ENCODE measurements at regions not wholly inside any gene's neighbourhood (a gene's known extent, or its start where the extent isn't known, plus 50 kb on each side); places are given as distances from the start of the nearest gene placed in this dataset.
"Not testable (repeated sequence)": the region's sequence is repeated elsewhere in the genome, so short reads cannot be mapped to it uniquely, and the experiment has no call there.

GRCh38 chr12:25690996-25691864, 138.1 kb upstream of the LMNTD1 start:
- no peak for ATAC-seq
- Mint-ChIP-seq H3K9me3 (no peaks in the 10 kb centered on the region), H3K36me3 (no peaks in the 10 kb centered on the region)

GRCh38 chr12:25691865-25692114, 138.7 kb upstream of the LMNTD1 start:
- DNase-seq (ENCODE audit: low spot score): no peak
- Mint-ChIP-seq H3K4me1 (ENCODE audit: low read depth in 2 of 2) (no peaks in the 10 kb centered on the region), H3K9me3 (no peaks in the 10 kb centered on the region), H3K36me3 (no peaks in the 10 kb centered on the region), H3K27me3 (peaks cover 6 to 10% of the 10 kb centered on the region in 2 donors), H3K27ac (no peak overlapping the region), H3K4me3 (no peak overlapping the region)
- no peak for ATAC-seq

More at GRCh38 chr12:25690996-25691864, 138.1 kb upstream of the LMNTD1 start:
- Mint-ChIP-seq H3K27ac (no peak overlapping the region), H3K4me1 (ENCODE audit: low read depth in 2 of 2) (no peaks in the 10 kb centered on the region), H3K4me3 (no peak overlapping the region), H3K27me3 (peaks cover 6 to 10% of the 10 kb centered on the region in 2 donors)
- no peak for DNase-seq (ENCODE audit: low spot score)

GRCh38 chr12:25692115-25693035, 139.3 kb upstream of the LMNTD1 start:
- H3K4me1 Mint-ChIP-seq (ENCODE audit: low read depth in 2 of 2): no peaks in the 10 kb centered on the region
- ATAC-seq: no peak
- no peak overlapping the region for H3K27ac Mint-ChIP-seq
- H3K4me3 Mint-ChIP-seq: no peak overlapping the region
- H3K27me3 Mint-ChIP-seq: peaks cover 6 to 9% of the 10 kb centered on the region in 2 donors
- DNase-seq (ENCODE audit: low spot score): no peak
- H3K9me3 Mint-ChIP-seq: no peaks in the 10 kb centered on the region
- H3K36me3 Mint-ChIP-seq: no peaks in the 10 kb centered on the region

- H3K9me3 Mint-ChIP-seq: no peaks in the 10 kb centered on the region
- H3K27ac Mint-ChIP-seq: no peak overlapping the region
- no peak for ATAC-seq
- H3K4me3 Mint-ChIP-seq: no peak overlapping the region
- no peaks in the 10 kb centered on the region for H3K4me1 Mint-ChIP-seq (ENCODE audit: low read depth in 2 of 2)
- no peak for DNase-seq (ENCODE audit: low spot score)
- H3K27me3 Mint-ChIP-seq: peaks cover 0 to 5% of the 10 kb centered on the region in 2 donors
- H3K36me3 Mint-ChIP-seq: no peaks in the 10 kb centered on the region
Measured at GRCh38 chr12:25694072-25694471, 141.0 kb upstream of the LMNTD1 start.

- DNase-seq (ENCODE audit: low spot score) (no peak), ATAC-seq (no peak)
- H3K4me3 Mint-ChIP-seq: no peak overlapping the region
- H3K27me3 Mint-ChIP-seq: peaks cover 0 to 5% of the 10 kb centered on the region in 2 donors
- no peak overlapping the region for H3K27ac Mint-ChIP-seq
- H3K9me3 Mint-ChIP-seq: no peaks in the 10 kb centered on the region
- no peaks in the 10 kb centered on the region for H3K4me1 Mint-ChIP-seq (ENCODE audit: low read depth in 2 of 2)
- H3K36me3 Mint-ChIP-seq: no peaks in the 10 kb centered on the region
Measured at GRCh38 chr12:25695574-25695973, 142.5 kb upstream of the LMNTD1 start.

- Mint-ChIP-seq H3K36me3 (no peaks in the 10 kb centered on the region), H3K27ac (no peak overlapping the region), H3K4me3 (no peak overlapping the region), H3K9me3 (peaks cover 2% of the 10 kb centered on the region), H3K4me1 (ENCODE audit: low read depth in 2 of 2) (no peaks in the 10 kb centered on the region), H3K27me3 (peaks cover 0 to 5% of the 10 kb centered on the region in 2 donors)
- no peak for DNase-seq (ENCODE audit: low spot score)
- no peak for ATAC-seq
Measured at GRCh38 chr12:25698772-25699171, 145.7 kb upstream of the LMNTD1 start.

- no peaks in the 10 kb centered on the region for H3K4me1 Mint-ChIP-seq (ENCODE audit: low read depth in 2 of 2)
Measured at GRCh38 chr12:25699454-25699853, 146.4 kb upstream of the LMNTD1 start.

GRCh38 chr12:25701290-25701689, 148.2 kb upstream of the LMNTD1 start:
- H3K36me3 Mint-ChIP-seq: no peaks in the 10 kb centered on the region
- no peak for DNase-seq (ENCODE audit: low spot score)
- H3K27ac Mint-ChIP-seq: no peak overlapping the region
- H3K4me3 Mint-ChIP-seq: no peak overlapping the region
- H3K4me1 Mint-ChIP-seq (ENCODE audit: low read depth in 2 of 2): no peaks in the 10 kb centered on the region
- peaks cover 4% of the 10 kb centered on the region for H3K9me3 Mint-ChIP-seq
- ATAC-seq: no peak
- H3K27me3 Mint-ChIP-seq: peaks cover 0 to 3% of the 10 kb centered on the region in 2 donors

More at GRCh38 chr12:25699454-25699853, 146.4 kb upstream of the LMNTD1 start:
- Mint-ChIP-seq H3K4me3 (no peak overlapping the region), H3K27ac (no peak overlapping the region), H3K27me3 (peaks cover 0 to 4% of the 10 kb centered on the region in 2 donors), H3K9me3 (peaks cover 2% of the 10 kb centered on the region), H3K36me3 (no peaks in the 10 kb centered on the region)
- ATAC-seq: no peak
- no peak for DNase-seq (ENCODE audit: low spot score)

- H3K9me3 Mint-ChIP-seq: peaks cover 8% of the 10 kb centered on the region
- H3K4me3 Mint-ChIP-seq: no peak overlapping the region
- DNase-seq (ENCODE audit: low spot score): no peak
- H3K36me3 Mint-ChIP-seq: no peaks in the 10 kb centered on the region
- H3K27me3 Mint-ChIP-seq: peaks cover 0 to 3% of the 10 kb centered on the region in 2 donors
- no peak overlapping the region for H3K27ac Mint-ChIP-seq
- no peak for ATAC-seq
- H3K4me1 Mint-ChIP-seq (ENCODE audit: low read depth in 2 of 2): no peaks in the 10 kb centered on the region
Measured at GRCh38 chr12:25702553-25702952, 149.5 kb upstream of the LMNTD1 start.

GRCh38 chr12:25705261-25705660, 152.2 kb upstream of the LMNTD1 start:
- Mint-ChIP-seq H3K27me3 (no peaks in the 10 kb centered on the region), H3K27ac (no peak overlapping the region), H3K4me1 (ENCODE audit: low read depth in 2 of 2) (no peaks in the 10 kb centered on the region), H3K4me3 (no peak overlapping the region), H3K9me3 (peaks cover 13% of the 10 kb centered on the region), H3K36me3 (no peaks in the 10 kb centered on the region)
- no peak for DNase-seq (ENCODE audit: low spot score)
- no peak for ATAC-seq

GRCh38 chr12:25706646-25707045, 153.6 kb upstream of the LMNTD1 start:
- H3K9me3 Mint-ChIP-seq: peaks cover 11% of the 10 kb centered on the region
- not testable (repeated sequence) for H3K4me3 Mint-ChIP-seq; H3K27ac Mint-ChIP-seq; H3K4me1 Mint-ChIP-seq (ENCODE audit: low read depth in 2 of 2); H3K27me3 Mint-ChIP-seq; DNase-seq (ENCODE audit: low spot score); H3K36me3 Mint-ChIP-seq; ATAC-seq

- no peaks in the 10 kb centered on the region for H3K36me3 Mint-ChIP-seq
- DNase-seq (ENCODE audit: low spot score) (no peak), ATAC-seq (no peak)
- H3K9me3 Mint-ChIP-seq: peaks cover 11% of the 10 kb centered on the region
- H3K4me3 Mint-ChIP-seq: no peak overlapping the region
- H3K4me1 Mint-ChIP-seq (ENCODE audit: low read depth in 2 of 2): no peaks in the 10 kb centered on the region
- H3K27me3 Mint-ChIP-seq: no peaks in the 10 kb centered on the region
- no peak overlapping the region for H3K27ac Mint-ChIP-seq
Measured at GRCh38 chr12:25707056-25707455, 154.0 kb upstream of the LMNTD1 start.

- H3K36me3 Mint-ChIP-seq: no peaks in the 10 kb centered on the region
- H3K4me1 Mint-ChIP-seq (ENCODE audit: low read depth in 2 of 2): peaks cover 0 to 4% of the 10 kb centered on the region in 2 donors
- H3K4me3 Mint-ChIP-seq: no peak overlapping the region
- H3K27me3 Mint-ChIP-seq: no peaks in the 10 kb centered on the region
- no peak overlapping the region for H3K27ac Mint-ChIP-seq
- peaks cover 11% of the 10 kb centered on the region for H3K9me3 Mint-ChIP-seq
- ATAC-seq (no peak), DNase-seq (ENCODE audit: low spot score) (no peak)
Measured at GRCh38 chr12:25708661-25709060, 155.6 kb upstream of the LMNTD1 start.

- H3K4me3 Mint-ChIP-seq: no peak overlapping the region
- H3K36me3 Mint-ChIP-seq: no peaks in the 10 kb centered on the region
- H3K4me1 Mint-ChIP-seq (ENCODE audit: low read depth in 2 of 2): peaks cover 0 to 4% of the 10 kb centered on the region in 2 donors
- H3K27me3 Mint-ChIP-seq: no peaks in the 10 kb centered on the region
- ATAC-seq (no peak), DNase-seq (ENCODE audit: low spot score) (no peak)
- H3K9me3 Mint-ChIP-seq: peaks cover 11% of the 10 kb centered on the region
- H3K27ac Mint-ChIP-seq: no peak overlapping the region
Measured at GRCh38 chr12:25710128-25710527, 157.0 kb upstream of the LMNTD1 start.
